NCI-H748 treated with DMSO at 0.1 percent for 48 hours (cell line): ENCODE measurements at regions not wholly inside any gene's neighbourhood (a gene's known extent, or its start where the extent isn't known, plus 50 kb on each side); places are given as distances from the start of the nearest gene placed in this dataset.
A peak's percentile ranks its signal among the peaks of the same experiment; 100 is the strongest.

ENCODE experiments used
- DNase-seq: peaks from one replicate; lab custom pipeline; 2025; lab: John Stamatoyannopoulos, UW

DNA sequence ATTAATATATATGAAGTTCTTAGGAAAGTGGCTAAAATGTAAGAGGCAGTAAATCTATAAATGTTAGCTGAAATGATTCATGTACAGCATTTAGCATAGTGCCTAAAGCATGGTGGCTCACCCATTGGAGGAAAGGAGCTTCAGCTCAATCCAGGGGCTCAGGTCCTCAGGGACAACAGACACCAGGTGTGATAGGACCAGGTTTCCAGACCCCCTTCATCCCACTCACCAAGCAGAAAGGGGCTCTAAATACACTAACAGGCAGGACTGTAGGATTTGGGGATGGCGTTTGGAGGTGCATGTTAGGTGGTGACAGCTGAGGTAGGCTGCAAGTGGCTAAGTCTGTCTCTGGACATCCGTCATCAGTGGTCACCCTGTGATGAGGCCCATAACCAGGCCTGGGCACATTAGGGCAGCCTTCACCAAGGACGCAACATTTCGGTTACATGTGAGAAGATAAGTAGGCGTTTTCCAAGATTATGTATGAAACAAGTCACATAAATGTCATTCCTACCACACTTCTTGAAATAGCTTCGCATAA is 233.1 kb downstream of the C1orf94 start:
- DNase-seq = no peak

DNA sequence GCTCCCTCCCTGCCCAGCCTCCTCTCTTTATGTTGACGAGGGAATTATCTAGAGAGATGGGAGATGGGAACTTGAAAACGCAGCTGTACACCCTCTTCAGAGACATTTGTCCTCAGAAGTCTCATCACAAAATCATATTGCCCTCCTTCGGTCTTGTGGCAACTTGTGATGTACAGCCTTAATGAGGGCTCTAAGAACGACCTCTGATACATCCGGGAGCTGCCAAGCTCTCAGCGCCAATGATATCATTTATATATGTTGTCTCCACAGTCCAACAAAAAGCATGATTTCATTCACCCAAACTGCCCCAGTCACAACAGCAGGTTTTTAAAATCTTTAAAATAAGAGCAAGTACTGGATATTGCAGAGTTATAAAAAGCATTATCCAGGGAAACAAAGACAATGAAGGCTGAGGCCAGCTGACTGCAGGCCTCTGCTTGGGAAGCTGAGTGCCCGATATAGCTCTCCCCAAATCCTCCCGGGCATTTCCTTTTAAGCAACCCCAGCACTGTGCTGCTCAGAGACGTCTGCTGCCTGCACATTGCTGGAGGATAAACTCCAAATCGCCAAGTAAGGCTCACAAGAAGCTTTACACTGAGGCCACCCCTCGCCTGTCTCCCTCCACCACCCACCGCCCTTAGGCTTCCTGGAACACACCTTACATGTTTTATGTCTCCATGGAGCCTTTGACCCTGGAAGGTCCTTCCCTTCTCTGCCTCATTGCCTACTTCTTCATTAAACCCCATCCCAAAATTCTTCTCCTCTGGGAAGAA is 236.1 kb downstream of the C1orf94 start:
- no peak for DNase-seq

GRCh38 chr1:34415140-34415539 is 238.4 kb downstream of the C1orf94 start:
- DNase-seq = no peak

DNA sequence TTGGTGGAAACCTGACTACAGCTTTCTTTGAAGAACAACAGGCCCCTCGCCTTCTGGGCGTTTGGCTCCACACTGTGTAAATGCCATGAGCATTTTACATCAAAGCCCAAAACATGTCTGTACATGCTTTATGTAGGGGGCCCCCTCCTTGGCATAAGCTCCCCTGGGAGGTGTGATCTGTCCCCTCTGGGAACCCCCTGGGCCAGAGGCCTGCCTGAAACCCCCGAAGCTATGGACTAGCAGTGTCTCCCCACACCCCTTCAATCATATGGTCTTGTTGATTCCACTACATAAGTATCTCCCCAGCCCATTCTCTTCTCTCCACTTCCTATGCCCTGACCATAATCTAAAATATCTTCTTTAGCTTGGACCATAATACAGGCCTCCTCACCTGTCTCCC is 241.5 kb downstream of the C1orf94 start:
- DNase-seq = no peak

DNA sequence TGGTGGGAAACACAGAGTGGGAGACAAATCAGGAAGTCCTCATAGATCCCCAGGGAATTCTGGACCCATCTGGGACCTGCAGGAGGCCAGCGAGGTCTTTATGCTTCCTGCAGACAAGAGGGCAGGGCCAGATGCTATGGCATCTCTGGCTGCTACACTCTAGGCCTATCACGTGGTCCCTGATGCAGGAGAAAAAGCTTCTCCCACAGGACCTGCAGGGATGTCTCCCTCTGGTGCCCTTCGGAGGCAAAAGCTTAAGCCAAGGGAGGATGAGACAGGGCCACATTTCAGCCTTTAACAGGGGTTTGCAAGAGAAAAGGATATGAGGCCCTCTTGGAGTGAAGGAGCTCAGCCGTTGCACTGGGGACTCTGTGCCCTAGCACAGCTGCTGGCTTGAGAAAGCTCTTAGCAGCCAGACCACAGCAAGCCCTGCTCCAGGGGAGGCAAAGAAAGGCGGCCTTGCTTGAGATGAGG is 243.0 kb downstream of the C1orf94 start:
- DNase-seq = no peak

DNA sequence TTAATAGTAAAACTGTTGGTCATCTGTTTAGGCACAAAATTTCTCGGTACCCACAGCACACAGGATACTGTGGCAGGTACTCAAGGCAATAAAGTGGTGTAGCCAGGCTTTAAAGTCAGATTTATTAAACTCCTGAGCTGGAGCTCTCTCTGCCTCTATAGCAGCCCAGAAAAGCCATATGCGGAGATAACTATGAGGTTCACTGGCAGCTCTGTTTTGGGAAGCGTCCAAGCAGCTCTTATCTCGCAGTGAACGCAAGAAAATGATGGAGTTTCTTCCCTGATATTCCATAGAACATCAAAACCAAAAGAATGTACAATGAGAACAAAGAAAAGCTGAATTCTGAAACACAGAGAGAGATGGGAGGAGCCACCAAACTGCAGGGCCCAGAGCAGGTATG is 248.3 kb downstream of the C1orf94 start:
- DNase-seq = no peak

DNA sequence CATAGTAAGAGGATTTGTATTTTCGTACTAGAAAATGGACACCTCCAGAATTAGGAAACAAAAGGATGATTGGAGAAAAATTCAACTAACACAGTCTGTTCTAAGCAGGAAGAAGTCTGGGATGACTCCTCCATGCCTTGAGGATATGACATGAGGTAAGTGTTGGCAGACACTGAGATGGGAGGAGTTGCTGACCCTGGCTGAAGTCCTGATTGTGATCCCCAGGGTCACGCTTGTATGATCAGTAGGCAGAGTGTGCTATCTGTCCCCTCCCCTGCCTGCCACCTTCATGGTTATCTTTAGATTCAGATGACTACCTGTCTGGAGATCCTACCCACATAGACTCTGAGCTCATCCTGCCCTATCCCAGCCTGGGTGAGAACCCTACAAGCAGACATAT is 249.1 kb downstream of the C1orf94 start:
- DNase-seq = no peak

GRCh38 chr1:34426325-34426896 is 249.7 kb downstream of the C1orf94 start:
- no peak for DNase-seq

- DNase-seq = no peak
Observed at GRCh38 chr1:34427170-34427569, 250.5 kb downstream of the C1orf94 start.

DNA sequence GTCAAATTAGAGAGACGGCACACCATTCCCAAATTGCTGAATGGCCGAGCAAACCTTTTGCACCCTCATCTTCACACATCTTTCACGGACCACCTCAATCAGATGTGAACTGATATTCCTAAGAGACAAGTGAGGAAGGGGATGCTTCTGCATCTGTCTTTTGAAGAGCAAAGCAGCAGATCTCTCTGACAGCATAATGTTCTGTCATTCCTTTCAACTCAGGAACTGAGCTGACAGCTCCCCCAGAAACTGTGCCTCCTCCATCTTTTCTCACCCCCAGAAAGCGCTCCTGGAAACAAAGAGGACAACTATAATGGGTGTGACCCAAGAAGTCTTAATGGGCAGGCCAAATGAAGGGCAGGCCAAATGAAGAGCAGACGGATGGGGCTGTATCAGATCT is 256.4 kb downstream of the C1orf94 start:
- DNase-seq = no peak

DNA sequence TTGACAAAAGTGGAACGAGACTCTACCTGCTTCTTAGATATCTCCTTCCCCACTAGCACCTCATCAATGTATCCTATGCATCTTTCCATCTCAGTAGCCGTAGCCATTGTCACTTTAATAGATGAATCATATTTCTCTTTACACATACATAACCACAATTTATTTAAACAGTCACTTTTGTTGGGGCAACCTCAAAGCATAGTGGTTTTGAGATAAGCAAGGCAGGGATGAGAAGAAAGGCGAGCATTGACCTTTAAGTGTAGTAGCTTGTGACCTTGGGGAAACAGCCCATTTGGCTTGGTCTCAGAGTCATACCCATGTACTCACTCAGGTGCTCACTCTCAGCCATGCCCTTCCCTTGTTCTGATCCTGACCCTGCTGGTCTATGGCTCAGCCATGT is 260.1 kb downstream of the C1orf94 start:
- no peak for DNase-seq

DNA sequence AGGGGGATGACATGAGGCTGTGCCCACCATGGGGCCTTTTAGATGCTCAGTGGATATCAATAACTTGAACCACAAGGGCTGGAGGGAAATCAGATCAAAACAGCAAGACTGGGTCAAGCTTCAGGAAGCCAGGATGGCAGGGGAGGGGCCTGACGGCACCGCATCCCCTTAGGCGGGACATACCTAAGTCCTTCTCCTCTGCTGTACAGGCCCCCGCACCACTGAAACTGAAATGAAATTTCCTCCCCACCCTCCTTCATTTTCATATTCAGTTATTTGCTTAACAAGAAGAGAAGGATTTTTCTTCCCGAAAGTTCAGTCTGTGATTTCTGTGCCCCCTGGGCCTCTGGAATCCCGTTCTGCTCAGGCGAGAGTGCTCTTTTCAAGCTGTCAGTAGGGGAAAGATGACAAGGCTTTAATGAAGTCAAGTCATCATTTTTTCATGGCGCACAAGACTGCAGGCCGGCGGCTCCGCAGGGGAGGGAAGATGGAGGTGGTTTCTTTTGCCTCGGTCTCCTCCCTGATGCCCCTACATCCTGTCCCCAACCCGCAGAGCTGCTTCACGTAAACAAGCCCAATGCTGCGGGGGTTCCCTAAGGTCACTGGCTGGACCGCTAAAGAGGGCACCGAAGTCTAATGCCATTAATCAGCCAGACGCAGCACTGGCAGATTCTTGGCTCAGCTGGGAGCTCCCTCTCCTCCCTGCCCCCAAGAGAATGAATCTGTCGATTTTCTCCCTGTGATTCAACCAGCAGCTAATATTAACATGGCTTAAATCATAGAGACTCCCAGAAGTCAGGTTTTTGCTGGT is 264.8 kb downstream of the C1orf94 start:
- no peak for DNase-seq

DNA sequence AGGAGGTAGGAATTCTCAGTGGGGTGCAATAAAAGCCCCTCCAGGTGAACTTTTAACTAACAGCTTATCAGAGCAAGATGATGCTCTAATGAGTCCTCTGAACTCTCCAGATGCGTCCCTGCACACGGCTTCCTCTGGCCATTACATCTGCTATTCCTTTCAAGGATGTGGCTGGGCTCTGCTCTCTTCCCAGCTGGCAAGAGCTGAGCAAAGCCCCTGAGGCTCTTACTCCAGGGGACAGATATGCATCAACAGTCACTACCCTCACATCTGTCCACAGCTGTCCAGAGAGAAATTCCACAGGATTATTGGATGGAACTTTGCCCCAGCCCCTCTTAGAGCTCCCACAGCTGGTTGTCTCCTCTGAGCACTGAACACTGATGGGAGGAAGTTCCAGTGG is 267.8 kb downstream of the C1orf94 start:
- peak; percentile 72 for DNase-seq

- no peak for DNase-seq
Observed at GRCh38 chr1:34450325-34450724, 273.6 kb downstream of the C1orf94 start.

- DNase-seq = no peak
Observed at GRCh38 chr1:34452451-34452850, 275.7 kb downstream of the C1orf94 start.

GRCh38 chr1:34455121-34455520 is 278.4 kb downstream of the C1orf94 start:
- no peak for DNase-seq

DNA sequence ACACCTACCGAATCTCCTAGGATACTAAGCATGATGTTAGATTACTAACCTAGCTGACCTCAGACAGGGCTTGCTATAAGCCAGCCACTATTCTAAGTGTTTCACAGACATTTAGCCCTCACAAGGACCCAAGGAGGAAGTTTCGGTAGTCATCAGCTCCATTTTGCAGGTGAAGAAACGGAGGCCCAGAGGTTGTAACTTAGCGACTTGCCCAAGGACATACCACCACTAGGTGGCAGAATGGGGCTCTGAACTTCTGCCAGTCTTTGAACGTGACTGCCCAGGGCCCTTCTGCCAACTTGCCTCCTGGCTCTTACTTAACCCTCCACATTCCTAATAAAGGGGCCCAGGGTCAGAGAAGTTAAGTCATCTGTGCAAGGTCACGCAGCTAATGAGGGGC is 283.5 kb downstream of the C1orf94 start:
- DNase-seq = no peak

DNA sequence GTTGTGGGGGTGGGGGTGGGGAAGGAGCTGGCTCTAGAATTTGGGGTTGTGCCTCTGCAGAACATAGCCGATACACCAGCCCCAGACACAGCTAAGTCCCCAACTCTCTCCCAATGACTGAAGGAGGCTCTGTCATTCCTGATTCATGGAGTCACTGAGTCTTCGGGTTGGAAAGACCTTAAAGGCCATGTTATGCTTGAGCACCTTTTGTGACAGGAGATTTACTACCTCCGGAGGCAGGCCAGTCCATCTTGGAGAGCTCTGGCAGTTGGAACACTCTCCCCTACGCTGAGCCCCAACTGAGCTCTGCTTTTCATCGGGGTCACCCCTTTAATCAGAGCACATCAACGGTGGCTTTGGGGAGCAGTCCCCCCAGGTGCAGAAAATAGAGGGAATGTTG is 284.4 kb upstream of the GJB5 start:
- DNase-seq = no peak

DNA sequence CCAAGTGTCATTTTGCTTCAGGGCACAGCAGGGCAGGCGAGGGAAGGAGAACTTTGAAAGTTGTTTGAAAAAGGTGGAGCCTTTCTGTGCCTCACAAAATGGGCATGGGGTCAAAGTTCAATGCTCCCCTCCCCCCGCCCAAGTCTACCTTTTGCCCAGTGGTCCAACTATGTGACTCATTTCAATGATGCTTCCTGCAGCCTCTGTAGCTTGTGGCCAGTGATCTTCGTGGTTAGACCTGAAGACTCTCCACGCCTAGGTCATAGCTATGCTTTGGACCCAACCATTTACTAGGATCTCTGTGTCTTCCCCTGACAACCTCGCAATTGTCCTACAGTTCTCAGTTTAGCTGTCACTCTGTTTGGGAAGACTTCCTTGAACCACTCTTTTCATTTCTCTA is 280.3 kb upstream of the GJB5 start:
- no peak for DNase-seq

- no peak for DNase-seq
Observed at GRCh38 chr1:34476371-34476770, 278.5 kb upstream of the GJB5 start.

GRCh38 chr1:34477632-34478141 is 277.2 kb upstream of the GJB5 start:
- no peak for DNase-seq

- no peak for DNase-seq
Observed at GRCh38 chr1:34478515-34479076, 276.3 kb upstream of the GJB5 start.
